ENCODE measurements at regions not wholly inside any gene's neighbourhood (a gene's known extent, or its start where the extent isn't known, plus 50 kb on each side); places are given as distances from the start of the nearest gene placed in this dataset.
A peak's percentile ranks its signal among the peaks of the same experiment; 100 is the strongest.

GRCh38 chr5:112604732-112605630 lies 132.7 kb upstream of the APC start:
- Histone ChIP-seq H3K4me3 (ENCODE audit: low read depth, low read length) (no peak overlapping the region), H3K36me3 (ENCODE audit: control insufficient read depth, insufficient read depth, low read length) (no peaks in the 10 kb centered on the region), H3K4me1 (0 out of 2 replicates have a peak, but pooled peaks cover 3% of the 10 kb centered on the region), H3K27me3 (replicated peaks; ENCODE audit: control insufficient read depth, insufficient read depth, low read length) (no peaks in the 10 kb centered on the region), H3K9me3 (no peaks in the 10 kb centered on the region)
- ChIA-PET POLR2A (no interaction called here), CTCF (interaction anchor here (0.6 to 1.0 kb wide), 6 partner anchors 9 to 363 kb away, joined by 3 to 7 read pairs (median 4); partner anchors contain the start of gene SRP19)
- intact Hi-C loops (cut with micrococcal nuclease; ENCODE audit: unreplicated experiment) = loop anchor here (1.0 to 5.0 kb wide), 2 partner anchors 54 to 152 kb away; no protein-coding TSS in a partner anchor
- H3K27ac Mint-ChIP-seq (ENCODE audit: unreplicated experiment) = no peak overlapping the region
- TF ChIP-seq CTCF (IDR thresholded peaks at IDR 0.05; ENCODE audit: insufficient read depth in 1 of 2, low read depth in 1 of 2, low read length in 1 of 2, severe bottlenecking in 1 of 2, unreplicated experiment in 1 of 2) = peak; percentile 59 to 79
- BruUV-seq (replicated peaks) = no TSS peak
- no peak overlapping the region for H3K4me3 Mint-ChIP-seq (ENCODE audit: unreplicated experiment)
- H3K27me3 Mint-ChIP-seq (ENCODE audit: insufficient read depth, unreplicated experiment) = peaks cover 6% of the 10 kb centered on the region
- H3K36me3 Mint-ChIP-seq (ENCODE audit: insufficient read depth, unreplicated experiment) = no peaks in the 10 kb centered on the region
- DNase-seq = peak; percentile 63 to 66
- peaks cover 9% of the 10 kb centered on the region for H3K4me1 Mint-ChIP-seq (ENCODE audit: low read depth, unreplicated experiment)
- no peaks in the 10 kb centered on the region for H3K9me3 Mint-ChIP-seq (ENCODE audit: unreplicated experiment)

GRCh38 chr5:112608975-112609374 lies 128.7 kb upstream of the APC start:
- H3K27me3 Mint-ChIP-seq (ENCODE audit: insufficient read depth, unreplicated experiment) = peaks cover 4% of the 10 kb centered on the region
- TF ChIP-seq CTCF (IDR thresholded peaks at IDR 0.05; ENCODE audit: insufficient read depth in 1 of 2, low read depth in 1 of 2, low read length in 1 of 2, severe bottlenecking in 1 of 2, unreplicated experiment in 1 of 2) = no peak
- no TSS peak for BruUV-seq (replicated peaks)
- peaks cover 9% of the 10 kb centered on the region for H3K4me1 Mint-ChIP-seq (ENCODE audit: low read depth, unreplicated experiment)
- no peak overlapping the region for H3K27ac Mint-ChIP-seq (ENCODE audit: unreplicated experiment)
- intact Hi-C loops (cut with micrococcal nuclease; ENCODE audit: unreplicated experiment) = loop anchor here (5.0 kb wide), 1 partner anchor 148 kb away; no protein-coding TSS in a partner anchor
- H3K9me3 Mint-ChIP-seq (ENCODE audit: unreplicated experiment) = no peaks in the 10 kb centered on the region
- H3K36me3 Mint-ChIP-seq (ENCODE audit: insufficient read depth, unreplicated experiment) = no peaks in the 10 kb centered on the region
- no peak overlapping the region for H3K4me3 Mint-ChIP-seq (ENCODE audit: unreplicated experiment)
- H3K9me3 ChIP-seq = no peaks in the 10 kb centered on the region
- DNase-seq = no peak
- H3K27me3 ChIP-seq (replicated peaks; ENCODE audit: control insufficient read depth, insufficient read depth, low read length) = no peaks in the 10 kb centered on the region
- ChIA-PET CTCF (interaction anchor here (0.6 kb wide), 1 partner anchor 93 kb away, joined by 3 read pairs; no protein-coding TSS in a partner anchor), POLR2A (no interaction called here)
- H3K36me3 ChIP-seq (ENCODE audit: control insufficient read depth, insufficient read depth, low read length) = no peaks in the 10 kb centered on the region
- H3K4me3 ChIP-seq (ENCODE audit: low read depth, low read length) = no peak overlapping the region
- 0 out of 2 replicates have a peak, but pooled peaks cover 3% of the 10 kb centered on the region for H3K4me1 ChIP-seq

- no peak for DNase-seq
- Histone ChIP-seq H3K4me1 (no peaks in the 10 kb centered on the region), H3K36me3 (ENCODE audit: control insufficient read depth, insufficient read depth, low read length) (no peaks in the 10 kb centered on the region), H3K4me3 (ENCODE audit: low read depth, low read length) (no peak overlapping the region), H3K9me3 (no peaks in the 10 kb centered on the region), H3K27me3 (replicated peaks; ENCODE audit: control insufficient read depth, insufficient read depth, low read length) (no peaks in the 10 kb centered on the region)
- CTCF ChIA-PET = interaction anchor here (0.5 kb wide), 1 partner anchor 39 kb away, joined by 4 read pairs; no protein-coding TSS in a partner anchor
- BruUV-seq (replicated peaks) = no TSS peak
- H3K4me3 Mint-ChIP-seq (ENCODE audit: unreplicated experiment) = no peak overlapping the region
- no peaks in the 10 kb centered on the region for H3K4me1 Mint-ChIP-seq (ENCODE audit: low read depth, unreplicated experiment)
- no peaks in the 10 kb centered on the region for H3K9me3 Mint-ChIP-seq (ENCODE audit: unreplicated experiment)
- no peaks in the 10 kb centered on the region for H3K36me3 Mint-ChIP-seq (ENCODE audit: insufficient read depth, unreplicated experiment)
- POLR2A ChIA-PET = no interaction called here
- no peak for TF ChIP-seq CTCF (IDR thresholded peaks at IDR 0.05; ENCODE audit: insufficient read depth in 1 of 2, low read depth in 1 of 2, low read length in 1 of 2, severe bottlenecking in 1 of 2, unreplicated experiment in 1 of 2)
- peaks cover 14% of the 10 kb centered on the region for H3K27me3 Mint-ChIP-seq (ENCODE audit: insufficient read depth, unreplicated experiment)
- no peak overlapping the region for H3K27ac Mint-ChIP-seq (ENCODE audit: unreplicated experiment)
- intact Hi-C loops (cut with micrococcal nuclease; ENCODE audit: unreplicated experiment) = no loop called here
These were observed 125.0 kb upstream of the APC start for GRCh38 chr5:112612663-112613062.
